Pons (tissue), 1 donor: ENCODE measurements at regions not wholly inside any gene's neighbourhood (a gene's known extent, or its start where the extent isn't known, plus 50 kb on each side); places are given as distances from the start of the nearest gene placed in this dataset.

Experiments used
- DNase-seq: peaks from one replicate; pipeline ENCODE4 v3.0.0-alpha.2; 2016; ENCODE audit warnings: low spot score

- no peak for DNase-seq
Observed at GRCh38 chr12:66915306-66915904, 236.5 kb upstream of the GRIP1 start.

GRCh38 chr12:66916189-66916588 lies 237.3 kb upstream of the GRIP1 start:
- no peak for DNase-seq

- no peak for DNase-seq
Observed at GRCh38 chr12:66919466-66919865, 240.6 kb upstream of the GRIP1 start.

- no peak for DNase-seq
Observed at GRCh38 chr12:66920205-66920604, 241.3 kb upstream of the GRIP1 start.

GRCh38 chr12:66921151-66921550 lies 242.3 kb upstream of the GRIP1 start:
- DNase-seq, result no peak

GRCh38 chr12:66925083-66925482 lies 246.2 kb upstream of the GRIP1 start:
- no peak for DNase-seq

GRCh38 chr12:66929121-66929520 lies 250.2 kb upstream of the GRIP1 start:
- DNase-seq, result no peak

GRCh38 chr12:66931091-66931490 lies 252.2 kb upstream of the GRIP1 start:
- DNase-seq, result no peak

GRCh38 chr12:66932126-66932525 lies 253.2 kb upstream of the GRIP1 start:
- no peak for DNase-seq

- DNase-seq, result no peak
Observed at GRCh38 chr12:66934302-66935062, 255.6 kb upstream of the GRIP1 start.

- DNase-seq, result no peak
Observed at GRCh38 chr12:66941150-66941549, 262.3 kb upstream of the GRIP1 start.

- no peak for DNase-seq
Observed at GRCh38 chr12:66942741-66943465, 264.0 kb upstream of the GRIP1 start.

GRCh38 chr12:66944365-66944764 lies 265.5 kb upstream of the GRIP1 start:
- DNase-seq, result no peak

- no peak for DNase-seq
Observed at GRCh38 chr12:66945189-66945817, 266.4 kb upstream of the GRIP1 start.

GRCh38 chr12:66947119-66947518 lies 268.2 kb upstream of the GRIP1 start:
- no peak for DNase-seq

GRCh38 chr12:66952668-66953067 lies 273.8 kb upstream of the GRIP1 start:
- no peak for DNase-seq

GRCh38 chr12:66956300-66956699 lies 277.4 kb upstream of the GRIP1 start:
- DNase-seq, result no peak

- DNase-seq, result no peak
Observed at GRCh38 chr12:66959276-66959675, 280.4 kb upstream of the GRIP1 start.

- DNase-seq, result no peak
Observed at GRCh38 chr12:66960006-66960405, 281.1 kb upstream of the GRIP1 start.

GRCh38 chr12:66960704-66961690 lies 282.1 kb upstream of the GRIP1 start:
- no peak for DNase-seq

GRCh38 chr12:66962290-66962689 lies 283.4 kb upstream of the GRIP1 start:
- DNase-seq, result no peak
